ENCODE measurements at regions not wholly inside any gene's neighbourhood (a gene's known extent, or its start where the extent isn't known, plus 50 kb on each side); places are given as distances from the start of the nearest gene placed in this dataset.

DNA sequence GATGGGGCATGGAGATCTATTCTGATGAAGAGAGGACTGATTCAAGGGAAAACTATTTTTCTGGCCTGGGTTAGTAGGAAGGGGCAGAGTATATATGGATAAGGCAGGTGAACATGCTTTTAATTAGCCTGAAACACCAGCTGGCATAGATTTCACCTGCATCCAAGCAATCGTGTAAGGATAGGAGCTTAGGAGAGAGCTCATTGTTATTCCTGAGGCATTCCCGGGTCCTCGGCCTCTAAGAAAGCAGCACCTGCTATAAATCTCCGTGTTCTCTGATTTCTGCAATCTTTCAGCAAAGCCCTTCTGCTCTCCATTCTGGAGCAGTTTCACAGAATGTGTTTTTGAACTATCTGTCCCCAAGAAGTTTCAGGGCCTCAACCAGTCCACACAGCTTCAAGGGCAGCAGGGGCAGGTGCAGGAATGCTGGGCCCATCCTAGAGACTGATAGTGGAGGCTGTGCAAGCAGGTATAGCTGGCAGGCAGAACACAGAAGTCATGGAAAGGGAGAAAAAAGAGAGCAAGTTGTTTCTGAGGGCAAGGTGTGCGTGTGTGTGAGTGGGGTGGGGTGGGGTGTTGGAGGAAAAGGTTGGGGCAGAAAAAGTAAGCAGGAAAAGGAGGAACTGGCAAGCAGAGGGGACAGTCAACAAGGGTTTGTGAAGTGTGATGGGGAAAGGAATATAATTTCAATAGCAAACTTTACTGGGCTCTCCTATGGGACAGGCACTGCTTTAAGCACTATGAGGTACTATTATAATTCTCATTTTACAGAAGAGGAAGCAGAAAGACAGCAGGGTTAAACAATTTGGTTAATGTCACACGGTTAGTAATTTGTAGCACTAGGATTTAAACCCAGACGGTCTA, 203.7 kb upstream of the SSTR1 start:
- TF ChIP-seq NFRKB (IDR thresholded peaks at IDR 0.05) (no peak), ZBTB33 (CRISPR knock-in tag; IDR thresholded peaks at IDR 0.05) (no peak), ETV6 (CRISPR knock-in tag; conservative IDR thresholded peaks at IDR 0.05) (no peak), ZNF10 (CRISPR knock-in tag; IDR thresholded peaks at IDR 0.05; ENCODE audit: borderline replicate concordance, low read depth) (no peak), RBFOX2 (IDR thresholded peaks at IDR 0.05; ENCODE audit: low read depth, low read length) (no peak), RAD51 (IDR thresholded peaks at IDR 0.05; ENCODE audit: borderline replicate concordance) (no peak), SIX1 (CRISPR knock-in tag; IDR thresholded peaks at IDR 0.05; ENCODE audit: borderline replicate concordance) (no peak), MBNL3 (CRISPR knock-in tag; conservative IDR thresholded peaks at IDR 0.05) (no peak), ZNF180 (CRISPR knock-in tag; IDR thresholded peaks at IDR 0.05; ENCODE audit: borderline replicate concordance, low read depth) (no peak), ZNF510 (CRISPR knock-in tag; IDR thresholded peaks at IDR 0.05; ENCODE audit: low read depth) (no peak)
